ENCODE measurements at regions not wholly inside any gene's neighbourhood (a gene's known extent, or its start where the extent isn't known, plus 50 kb on each side); places are given as distances from the start of the nearest gene placed in this dataset.

DNA sequence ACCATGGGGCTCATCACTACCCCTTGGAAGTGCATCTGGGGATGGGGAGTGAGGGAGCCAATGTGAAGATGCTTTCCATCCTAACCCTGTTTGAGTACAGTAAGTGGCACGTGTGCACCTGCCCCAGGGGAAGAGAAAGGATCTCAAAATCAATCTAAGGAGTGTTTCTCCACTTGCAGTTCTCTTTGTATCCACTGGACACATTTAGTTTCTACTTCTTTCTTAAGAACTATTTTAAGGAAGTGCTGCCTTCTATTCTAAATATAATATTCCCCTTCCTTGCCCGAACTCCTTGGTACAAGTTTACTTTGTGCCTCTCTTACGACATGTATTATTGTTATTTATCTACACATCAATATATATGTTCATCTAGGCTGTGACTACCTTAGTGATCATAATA lies 73.8 kb downstream of the TTC6 start:
- Histone ChIP-seq H3K4me2 (ENCODE audit: insufficient read depth, low read length) (no peak overlapping the region), H3K4me3 (replicated peaks in 1 of 3; ENCODE audit: insufficient read depth in 1 of 3, low read depth in 1 of 3, low read length in 3 of 3) (no peak overlapping the region), H3K27ac (ENCODE audit: insufficient read depth, low read depth, low read length) (no peak overlapping the region), H2AFZ (ENCODE audit: low read depth, low read length) (no peak overlapping the region), H3K36me3 (ENCODE audit: control insufficient read depth in 2 of 2, extremely low read depth in 1 of 2, insufficient read depth in 2 of 2, low read length in 2 of 2) (no peaks in the 10 kb centered on the region), H3K27me3 (ENCODE audit: control insufficient read depth in 2 of 2, insufficient read depth in 2 of 2, low read length in 2 of 2) (peaks cover 0 to 11% of the 10 kb centered on the region in 2 experiments), H3K4me1 (ENCODE audit: control insufficient read depth, extremely low read depth, insufficient read depth, low read length) (no peaks in the 10 kb centered on the region), H3K9ac (replicated peaks; ENCODE audit: extremely low read depth, insufficient read depth, low read length) (no peak overlapping the region), H3K79me2 (ENCODE audit: control insufficient read depth, insufficient read depth, low read length) (no peaks in the 10 kb centered on the region), H4K20me1 (replicated peaks; ENCODE audit: control insufficient read depth, extremely low read depth, insufficient read depth, low read length) (no peaks in the 10 kb centered on the region), H3K9me1 (replicated peaks; ENCODE audit: control insufficient read depth, extremely low read depth, insufficient read depth, low read length) (no peaks in the 10 kb centered on the region), H3K9me3 (replicated peaks; ENCODE audit: control insufficient read depth, insufficient read depth, low read length) (no peaks in the 10 kb centered on the region)
- intact Hi-C loops (cut with micrococcal nuclease) (no loop called here), dilution Hi-C loops (cut with MboI; ENCODE audit: extremely low pct_ligation_motif_present, low sequenced_read_pairs) (no loop called here)
- FAIRE-seq (no peak), DNase-seq (ENCODE audit: low read depth, low spot score) (no peak)
- BruUV-seq (replicated peaks) = no TSS peak
- POLR2A ChIA-PET = no interaction called here
- CTCF ChIA-PET = no interaction called here
- TF ChIP-seq GATA2 (IDR thresholded peaks at IDR 0.05; ENCODE audit: insufficient read depth, insufficient read length, low read depth, low read length) (no peak), EZH2 (IDR thresholded peaks at IDR 0.05; ENCODE audit: borderline replicate concordance, low read depth, low read length, severe bottlenecking) (no peak), POLR2AphosphoS5 (IDR thresholded peaks at IDR 0.05; ENCODE audit: insufficient read depth, low read depth, low read length) (no peak), FOS (IDR thresholded peaks at IDR 0.05; ENCODE audit: borderline replicate concordance, insufficient read depth, low read length) (no peak), JUN (IDR thresholded peaks at IDR 0.05; ENCODE audit: borderline replicate concordance, insufficient read depth, insufficient read length, low read depth) (no peak), POLR2A (IDR thresholded peaks at IDR 0.05; ENCODE audit: low read depth, low read length) (no peak), MYC (IDR thresholded peaks at IDR 0.05; ENCODE audit: low read depth, low read length) (no peak)
- TF ChIP-seq, protein P1, sequence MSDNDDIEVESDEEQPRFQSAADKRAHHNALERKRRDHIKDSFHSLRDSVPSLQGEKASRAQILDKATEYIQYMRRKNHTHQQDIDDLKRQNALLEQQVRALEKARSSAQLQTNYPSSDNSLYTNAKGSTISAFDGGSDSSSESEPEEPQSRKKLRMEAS (IDR thresholded peaks at IDR 0.05; ENCODE audit: insufficient read depth, insufficient read length) = no peak
- TF ChIP-seq, protein P2, sequence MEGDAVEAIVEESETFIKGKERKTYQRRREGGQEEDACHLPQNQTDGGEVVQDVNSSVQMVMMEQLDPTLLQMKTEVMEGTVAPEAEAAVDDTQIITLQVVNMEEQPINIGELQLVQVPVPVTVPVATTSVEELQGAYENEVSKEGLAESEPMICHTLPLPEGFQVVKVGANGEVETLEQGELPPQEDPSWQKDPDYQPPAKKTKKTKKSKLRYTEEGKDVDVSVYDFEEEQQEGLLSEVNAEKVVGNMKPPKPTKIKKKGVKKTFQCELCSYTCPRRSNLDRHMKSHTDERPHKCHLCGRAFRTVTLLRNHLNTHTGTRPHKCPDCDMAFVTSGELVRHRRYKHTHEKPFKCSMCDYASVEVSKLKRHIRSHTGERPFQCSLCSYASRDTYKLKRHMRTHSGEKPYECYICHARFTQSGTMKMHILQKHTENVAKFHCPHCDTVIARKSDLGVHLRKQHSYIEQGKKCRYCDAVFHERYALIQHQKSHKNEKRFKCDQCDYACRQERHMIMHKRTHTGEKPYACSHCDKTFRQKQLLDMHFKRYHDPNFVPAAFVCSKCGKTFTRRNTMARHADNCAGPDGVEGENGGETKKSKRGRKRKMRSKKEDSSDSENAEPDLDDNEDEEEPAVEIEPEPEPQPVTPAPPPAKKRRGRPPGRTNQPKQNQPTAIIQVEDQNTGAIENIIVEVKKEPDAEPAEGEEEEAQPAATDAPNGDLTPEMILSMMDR (IDR thresholded peaks at IDR 0.05; ENCODE audit: extremely low read depth in 1 of 2, insufficient read depth in 1 of 2, low read depth in 1 of 2, low read length in 2 of 2) = no peak
